PC-3 (cell line): ENCODE measurements at regions not wholly inside any gene's neighbourhood (a gene's known extent, or its start where the extent isn't known, plus 50 kb on each side); places are given as distances from the start of the nearest gene placed in this dataset.

Source experiments
- CTCF ChIP-seq: fragments of 300-600 bp; sonication (generic); conservative IDR thresholded peaks from 2 replicates; pipeline ENCODE4 v1.5.1; 2017; ENCODE audit warnings: antibody characterized with exemption, low read depth, mild to moderate bottlenecking, low read length
- EZH2phosphoT487 ChIP-seq: fragments of 300-600 bp; sonication (generic); IDR thresholded peaks from 2 replicates; pipeline ENCODE4 v1.6.1; 2018; ENCODE audit warnings: mild to moderate bottlenecking, antibody characterized with exemption, low read length, borderline replicate concordance

- no peak for TF ChIP-seq CTCF
- TF ChIP-seq EZH2phosphoT487 = no peak
These were observed 1186.0 kb upstream of the SEL1L start for GRCh38 chr14:82719617-82720016.
